HG02798 (cell line): ENCODE measurements at regions not wholly inside any gene's neighbourhood (a gene's known extent, or its start where the extent isn't known, plus 50 kb on each side); places are given as distances from the start of the nearest gene placed in this dataset.

Experiments
- ATAC-seq: cut with Tn5 transposase; IDR thresholded peaks from one replicate; pipeline ENCODE4 v1.9.1; 2021; ENCODE audit warnings: mild to moderate bottlenecking; ENCODE audit not compliant: unreplicated experiment, poor library complexity

DNA sequence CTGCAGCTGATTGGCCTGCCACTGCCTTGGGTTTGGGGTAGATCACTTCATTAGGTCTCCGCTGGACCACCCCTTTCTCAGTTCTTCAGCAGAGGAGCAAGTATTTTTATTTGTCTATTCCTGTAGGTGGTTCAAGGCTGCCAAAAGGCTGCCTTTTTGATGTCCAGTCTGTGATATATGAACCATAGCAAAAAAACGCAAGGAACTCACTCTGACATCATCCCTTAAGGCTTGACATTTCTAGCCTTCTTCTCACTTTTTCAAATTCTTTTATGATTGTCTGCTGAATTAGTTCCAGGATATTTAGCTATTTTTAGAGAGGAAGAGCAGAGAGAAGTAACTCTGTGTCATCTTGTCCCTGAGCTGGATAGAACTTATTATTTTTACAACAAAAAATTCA, 269.2 kb downstream of the BAMBI start:
- ATAC-seq, result no peak

DNA sequence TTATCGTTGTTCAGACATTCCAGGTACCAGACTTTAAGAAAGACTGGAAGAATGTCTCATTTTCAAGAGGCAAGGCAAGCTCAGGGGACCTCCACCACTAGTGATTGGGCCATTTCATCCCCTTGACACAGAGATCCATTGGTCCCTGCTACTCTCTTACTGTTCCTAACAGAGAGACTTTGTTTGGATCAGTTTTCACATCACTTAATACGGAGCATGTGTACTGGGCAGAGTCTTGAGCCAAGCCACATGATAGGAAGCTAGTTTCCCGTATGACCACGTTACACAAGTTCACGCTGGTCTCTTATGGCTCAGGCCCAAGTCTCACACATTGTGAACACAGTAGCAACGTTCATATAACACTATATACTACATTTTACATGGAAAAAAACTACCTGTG, 269.9 kb downstream of the BAMBI start:
- ATAC-seq, result no peak

DNA sequence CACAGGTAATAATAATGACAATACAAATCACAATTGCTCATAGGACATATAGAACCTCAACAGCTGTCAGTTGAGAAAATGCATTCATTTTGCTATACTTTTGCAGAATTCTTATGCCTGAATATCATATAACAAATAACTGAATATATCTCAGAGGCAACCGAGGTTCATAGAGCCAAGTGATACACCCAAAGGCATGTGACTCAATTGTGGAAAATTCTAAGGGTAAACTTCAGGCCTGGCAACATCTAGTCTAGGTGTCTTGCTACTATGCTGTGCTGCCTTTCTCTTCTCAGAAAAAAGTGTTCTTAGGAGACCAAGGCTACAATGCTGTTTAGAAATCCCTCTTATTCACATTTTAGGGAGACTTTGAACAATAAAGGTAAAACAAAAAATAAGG, 270.7 kb downstream of the BAMBI start:
- no peak for ATAC-seq

DNA sequence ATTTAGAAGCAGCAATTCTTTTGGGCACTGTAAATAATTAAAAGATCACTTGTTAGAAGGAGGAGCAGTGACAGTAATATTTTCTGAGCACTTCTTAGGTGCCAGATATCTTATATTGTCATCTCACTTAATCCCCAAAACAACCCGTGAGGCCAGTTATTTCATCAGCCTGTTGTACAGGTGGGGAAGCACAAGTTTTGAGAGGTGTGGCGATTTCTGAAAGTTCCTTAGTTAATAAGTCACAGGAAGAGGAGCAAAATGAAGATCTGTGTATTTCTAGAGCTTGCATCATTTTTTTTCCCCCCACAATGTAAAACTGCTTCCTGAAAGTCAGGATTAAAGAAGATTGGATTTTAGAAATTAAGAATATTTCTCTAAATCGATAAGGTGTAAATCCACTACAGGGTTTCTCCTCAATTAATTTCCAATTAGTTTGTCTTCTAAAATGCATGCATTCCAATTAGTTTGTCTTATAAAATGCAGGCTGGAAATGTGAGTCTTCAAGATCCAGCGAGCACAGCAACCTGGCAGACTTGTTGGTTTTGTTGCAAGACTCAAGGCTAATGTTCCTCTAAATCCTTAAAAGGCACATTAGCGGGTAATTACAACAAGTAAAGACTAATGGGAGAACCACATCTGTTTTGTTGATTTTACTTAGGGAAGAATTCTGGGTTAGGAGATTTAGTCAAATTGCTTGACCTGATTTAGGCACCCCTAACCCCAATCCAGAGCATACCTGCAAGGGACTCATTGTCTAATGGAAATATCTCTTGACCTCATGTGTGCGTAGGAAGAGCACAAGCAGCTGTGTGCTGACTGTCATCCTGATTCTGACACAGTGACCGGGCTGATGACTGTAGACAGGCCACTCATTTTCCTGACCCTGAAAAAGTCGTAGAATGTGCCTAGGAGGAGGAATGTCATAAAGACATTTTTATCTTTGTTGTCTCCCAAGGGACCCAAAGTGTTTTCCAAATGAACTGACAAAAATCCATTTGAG, 272.0 kb downstream of the BAMBI start:
- no peak for ATAC-seq

DNA sequence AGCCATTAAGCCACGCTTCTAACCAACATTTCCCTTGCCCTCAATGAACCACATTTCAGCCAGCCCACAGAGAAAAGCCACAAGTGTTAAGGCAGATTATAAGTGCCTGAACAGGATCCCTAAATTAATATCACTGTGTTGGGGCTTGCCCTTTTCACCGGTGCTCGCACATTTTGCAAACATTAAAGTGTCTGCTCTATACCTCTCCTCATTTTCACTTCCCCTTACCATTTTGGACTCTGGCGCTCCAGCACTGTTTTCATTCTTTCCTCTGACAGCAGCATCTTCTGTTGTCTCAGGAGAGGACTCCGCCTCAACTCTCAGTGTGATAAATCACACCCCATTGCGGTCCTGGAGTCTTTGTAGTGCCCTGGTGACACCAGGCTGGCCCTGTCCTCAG, 274.2 kb downstream of the BAMBI start:
- peak; percentile 67 for ATAC-seq

DNA sequence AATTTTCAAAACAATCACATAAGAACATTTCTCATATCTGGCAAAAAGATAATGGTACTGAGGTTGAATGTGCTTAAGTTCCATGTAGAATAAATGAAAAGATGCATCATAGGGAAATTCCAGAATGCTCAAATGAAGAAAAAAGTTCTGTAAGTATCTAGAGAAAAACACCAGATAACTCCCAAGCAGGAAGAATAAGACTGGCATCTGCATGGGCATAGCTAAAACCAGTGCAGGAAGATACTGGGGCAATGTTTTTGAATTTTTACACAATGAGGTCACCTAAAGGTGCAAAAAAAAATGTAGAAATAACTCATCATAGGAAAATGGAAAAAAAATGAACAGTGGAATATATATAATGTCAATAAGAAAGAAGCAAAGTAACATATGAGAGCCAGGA, 275.2 kb downstream of the BAMBI start:
- no peak for ATAC-seq

DNA sequence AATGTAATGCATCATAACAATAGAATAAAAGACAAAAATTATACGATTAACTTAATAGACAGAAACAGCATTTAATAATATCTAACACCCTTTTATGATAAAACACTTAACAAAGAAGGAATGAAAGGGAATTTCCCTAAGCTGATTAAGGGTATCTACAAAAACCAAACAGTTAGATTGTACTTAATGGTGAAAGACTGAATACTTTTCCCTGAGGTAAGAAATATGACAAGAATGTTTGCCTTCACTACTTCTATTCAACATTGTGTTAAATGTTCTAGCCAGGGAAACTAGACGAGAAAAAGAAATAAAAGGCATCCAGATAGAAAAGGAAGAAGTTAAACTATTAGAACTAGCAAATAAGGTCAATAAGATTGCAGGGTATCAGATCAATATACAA, 276.9 kb downstream of the BAMBI start:
- no peak for ATAC-seq

DNA sequence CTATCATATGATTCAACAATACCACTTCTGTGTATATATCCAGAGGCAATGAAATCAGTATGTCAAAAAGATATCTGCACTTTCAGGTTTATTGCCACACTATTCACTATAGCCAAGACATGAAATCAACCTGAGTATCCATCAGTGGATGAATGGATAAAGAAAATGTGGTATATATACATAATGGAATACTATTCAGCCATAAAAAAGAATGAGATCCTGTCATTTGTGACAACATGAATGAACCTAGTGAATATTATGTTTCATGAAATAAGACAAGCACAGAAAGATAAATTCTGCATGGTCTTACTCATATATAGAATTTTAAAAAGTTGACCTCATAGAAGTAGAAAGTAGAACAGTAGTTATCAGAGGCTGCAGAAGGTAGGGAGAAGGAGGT, 281.1 kb downstream of the BAMBI start:
- no peak for ATAC-seq

DNA sequence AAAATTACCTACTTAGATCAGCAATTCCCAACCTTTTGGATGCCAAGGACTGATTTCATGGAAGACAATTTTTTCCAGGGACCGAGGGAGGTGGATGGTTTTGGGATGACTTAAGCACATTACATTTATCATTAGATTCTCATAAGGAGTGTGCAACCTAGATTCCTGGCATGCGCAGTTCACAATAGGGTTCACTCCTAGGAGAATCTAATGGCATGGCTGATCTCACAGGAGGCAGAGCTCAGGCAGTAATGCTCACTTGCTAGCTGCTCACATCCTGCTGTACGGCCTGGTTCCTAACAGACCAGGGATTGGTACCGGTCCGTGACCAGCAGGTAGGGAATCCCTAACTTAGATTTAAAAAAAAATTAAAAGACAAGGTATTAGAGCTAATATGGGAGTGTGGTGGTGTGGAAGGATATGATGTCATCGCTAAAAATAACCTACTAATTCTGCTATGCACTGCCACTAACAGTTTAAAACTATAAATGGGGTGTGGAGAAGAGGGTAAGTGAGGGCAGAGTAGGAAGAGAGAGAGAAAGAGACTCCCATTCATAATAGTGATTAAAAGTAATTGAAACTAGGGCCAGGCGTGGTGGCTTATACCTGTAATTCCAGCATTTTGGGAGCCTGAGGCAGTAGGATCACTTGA, 282.7 kb downstream of the BAMBI start:
- ATAC-seq, result no peak

DNA sequence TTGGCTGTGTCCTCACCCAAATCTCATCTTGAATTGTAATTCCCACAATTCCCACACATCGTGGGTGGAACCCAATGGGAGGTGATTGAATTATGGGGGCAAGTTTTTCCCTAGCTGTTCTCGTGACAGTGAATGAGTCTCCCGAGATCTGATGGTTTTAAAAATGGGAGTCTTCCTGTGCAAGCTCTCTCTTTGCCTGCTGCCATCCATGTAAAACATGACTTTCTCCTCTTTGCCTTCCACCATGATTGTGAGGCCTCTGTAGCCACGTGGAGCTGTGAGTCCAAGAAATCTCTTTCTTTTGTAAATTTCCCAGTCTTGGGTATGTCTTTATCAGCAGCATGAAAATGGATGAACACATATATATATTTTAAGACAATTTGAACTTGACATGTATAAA, 285.4 kb downstream of the BAMBI start:
- ATAC-seq, result no peak

DNA sequence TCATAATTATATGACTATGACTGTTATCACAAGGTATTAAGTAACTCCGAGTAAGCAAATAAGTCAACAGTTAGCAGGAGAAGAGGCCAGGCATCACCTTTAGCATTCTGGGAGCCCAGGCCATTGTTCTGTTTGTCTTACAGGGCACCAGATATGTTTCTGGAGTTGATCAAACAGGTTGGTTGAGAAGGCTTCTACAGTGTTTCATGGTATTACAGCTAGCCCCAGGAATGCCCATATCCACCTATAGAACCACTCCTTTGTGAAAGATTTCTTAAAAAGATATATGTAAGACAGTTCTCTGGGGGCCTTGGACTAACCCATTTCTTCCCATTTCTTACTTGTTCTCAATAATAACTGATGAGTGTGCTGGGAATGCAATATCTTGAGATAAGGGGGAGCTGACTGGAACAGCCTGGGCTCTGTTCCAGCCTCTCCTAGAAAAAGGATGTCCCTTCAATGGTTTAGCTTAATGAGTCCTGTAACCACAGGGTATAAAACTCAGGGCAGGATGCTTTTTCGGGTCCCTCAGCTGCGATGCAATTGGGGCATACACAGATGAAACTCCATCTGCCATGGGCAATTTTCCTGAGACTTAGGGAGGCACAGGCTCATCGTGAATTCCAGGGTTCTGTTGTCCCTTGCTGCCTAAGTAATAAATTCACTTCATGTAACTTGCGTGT, 286.4 kb downstream of the BAMBI start:
- no peak for ATAC-seq

DNA sequence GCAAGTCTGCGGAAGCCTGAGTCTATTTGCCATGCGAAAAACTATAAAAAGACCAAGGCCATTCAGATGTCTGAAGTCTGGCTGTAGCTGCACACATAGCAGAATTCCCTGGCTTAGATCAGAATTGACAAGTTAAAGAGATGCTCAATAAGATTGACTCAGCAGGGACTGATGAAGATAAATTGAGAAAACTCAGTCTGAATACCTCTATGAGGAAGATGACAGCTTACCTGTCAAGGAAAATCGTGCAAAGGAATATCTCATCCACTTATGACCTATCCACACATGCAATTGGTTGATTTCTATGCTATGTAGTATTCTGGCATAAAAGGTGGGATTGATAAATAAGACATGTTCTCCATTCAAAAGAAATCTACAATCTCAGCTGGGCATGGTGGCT, 288.6 kb downstream of the BAMBI start:
- ATAC-seq, result no peak

DNA sequence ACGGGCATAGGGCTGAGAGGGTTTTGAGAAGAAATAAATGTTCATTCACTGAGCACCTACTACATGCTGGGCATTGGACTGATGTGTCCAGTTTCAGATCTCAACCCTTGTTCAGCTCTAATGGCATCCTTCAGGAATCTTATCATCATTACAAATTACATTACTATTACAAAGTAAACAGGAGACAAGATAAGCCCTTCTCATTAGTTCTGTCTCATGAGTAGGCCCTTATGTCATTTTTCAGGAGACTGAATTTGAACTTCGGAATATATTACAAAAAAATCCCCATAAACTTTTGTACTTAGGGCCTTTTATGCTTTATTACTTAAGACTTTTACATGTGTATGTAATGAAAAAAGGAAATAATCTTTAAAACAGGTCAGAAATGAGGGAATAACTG, 289.7 kb downstream of the BAMBI start:
- no peak for ATAC-seq

DNA sequence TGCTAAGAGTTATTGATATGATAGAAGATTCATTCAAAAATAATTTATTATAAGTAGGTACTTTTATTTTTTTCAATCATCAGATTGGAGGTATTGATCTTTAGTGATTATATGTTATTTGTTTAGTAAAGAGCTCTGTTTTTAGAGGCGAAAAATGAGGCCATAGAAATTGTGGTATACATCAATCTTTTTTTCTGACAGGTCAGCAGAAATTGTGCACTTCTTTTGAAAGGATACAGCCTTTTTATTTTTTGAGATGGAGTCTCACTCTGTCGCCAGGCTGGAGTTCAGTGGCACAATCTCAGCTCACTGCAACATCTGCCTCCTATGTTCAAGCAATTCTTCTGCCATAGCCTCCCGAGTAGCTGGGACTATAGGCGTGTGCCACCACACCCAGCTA, 292.1 kb downstream of the BAMBI start:
- ATAC-seq, result no peak

DNA sequence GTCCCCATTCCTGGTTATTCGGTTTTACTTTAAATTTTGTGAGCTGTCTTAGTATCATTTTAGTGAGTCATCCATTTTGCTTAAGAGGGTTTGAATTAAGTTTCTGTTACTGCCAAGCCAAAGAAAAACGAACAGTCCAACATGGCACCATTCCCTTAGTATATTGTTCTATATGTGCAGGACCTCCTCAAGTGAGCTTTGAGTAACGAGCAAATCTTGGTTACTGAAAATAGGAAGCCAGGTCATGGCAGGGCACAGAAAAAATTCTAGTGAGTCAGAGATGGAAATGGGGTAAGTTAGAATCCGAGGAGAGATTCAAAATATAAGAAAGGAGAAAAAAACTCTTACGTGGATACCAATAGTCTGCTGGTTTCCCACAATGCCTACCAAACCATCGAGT, 292.9 kb downstream of the BAMBI start:
- no peak for ATAC-seq

DNA sequence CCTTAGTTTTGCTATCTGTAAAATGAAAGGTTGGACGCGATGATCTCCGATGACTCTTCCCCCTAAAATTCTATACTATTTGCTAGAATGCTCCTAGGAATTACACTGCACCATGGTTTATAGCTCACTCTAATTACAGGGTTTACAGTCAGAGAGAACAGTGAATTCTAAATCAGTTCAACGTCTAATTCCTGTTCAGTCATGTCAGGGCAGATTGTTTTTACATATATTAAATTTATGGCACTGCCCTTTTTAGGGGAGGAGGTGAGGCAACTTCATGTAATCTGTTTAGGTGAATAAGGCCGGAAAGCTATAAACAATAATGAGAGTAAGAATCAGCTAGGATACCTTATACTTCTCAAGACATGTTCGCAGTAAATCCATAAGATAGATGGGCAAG, 293.9 kb downstream of the BAMBI start:
- no peak for ATAC-seq

DNA sequence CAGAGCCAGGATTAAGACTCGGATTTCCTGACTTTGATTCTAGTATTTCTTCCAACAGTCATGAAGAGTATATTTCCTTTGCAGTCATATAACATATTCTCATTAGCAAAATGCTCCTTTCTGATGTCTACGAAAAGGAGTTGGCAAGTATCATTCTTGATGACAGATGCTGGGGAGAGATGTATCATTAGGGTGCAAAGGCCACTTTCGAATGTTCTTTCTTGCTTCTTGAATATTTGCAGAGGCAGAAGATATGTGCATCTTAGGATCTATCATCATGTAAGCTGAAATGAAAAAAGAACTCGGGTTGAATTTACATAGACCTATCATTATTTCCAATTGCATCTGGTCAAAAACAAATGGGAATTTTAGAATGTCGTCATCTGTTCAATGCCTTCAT, 294.4 kb downstream of the BAMBI start:
- no peak for ATAC-seq

DNA sequence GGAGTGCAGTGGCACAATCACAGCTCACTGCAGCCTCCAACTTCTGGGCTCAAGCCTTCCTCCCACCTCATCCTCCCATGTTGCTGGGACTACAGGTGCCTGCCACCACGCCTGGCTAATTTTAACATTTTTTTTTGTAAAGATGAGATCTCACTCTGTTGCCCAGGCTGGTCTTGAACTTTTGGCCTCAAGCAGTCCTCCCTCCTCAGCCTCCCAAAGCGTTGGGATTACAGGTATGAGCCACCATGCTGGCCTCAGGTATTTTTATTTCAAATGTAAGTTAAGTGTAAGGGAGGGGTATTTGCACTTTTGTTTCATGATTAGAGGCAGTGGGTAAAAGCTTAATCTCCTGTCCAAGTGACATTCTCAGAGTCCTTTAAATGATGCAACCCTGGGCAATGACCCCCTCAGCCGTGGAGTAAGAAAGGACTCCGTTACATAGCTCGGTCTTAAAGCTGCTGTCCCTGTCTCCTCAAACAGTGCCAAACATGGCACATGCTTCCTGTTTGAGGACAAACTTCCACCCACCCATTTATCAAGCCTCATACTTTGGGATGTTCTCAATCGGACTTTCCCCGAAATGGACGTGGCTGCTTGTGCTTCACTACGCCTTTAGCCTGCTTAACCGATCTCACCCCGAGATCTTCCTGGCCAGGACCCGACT, 296.1 kb downstream of the BAMBI start:
- no peak for ATAC-seq

DNA sequence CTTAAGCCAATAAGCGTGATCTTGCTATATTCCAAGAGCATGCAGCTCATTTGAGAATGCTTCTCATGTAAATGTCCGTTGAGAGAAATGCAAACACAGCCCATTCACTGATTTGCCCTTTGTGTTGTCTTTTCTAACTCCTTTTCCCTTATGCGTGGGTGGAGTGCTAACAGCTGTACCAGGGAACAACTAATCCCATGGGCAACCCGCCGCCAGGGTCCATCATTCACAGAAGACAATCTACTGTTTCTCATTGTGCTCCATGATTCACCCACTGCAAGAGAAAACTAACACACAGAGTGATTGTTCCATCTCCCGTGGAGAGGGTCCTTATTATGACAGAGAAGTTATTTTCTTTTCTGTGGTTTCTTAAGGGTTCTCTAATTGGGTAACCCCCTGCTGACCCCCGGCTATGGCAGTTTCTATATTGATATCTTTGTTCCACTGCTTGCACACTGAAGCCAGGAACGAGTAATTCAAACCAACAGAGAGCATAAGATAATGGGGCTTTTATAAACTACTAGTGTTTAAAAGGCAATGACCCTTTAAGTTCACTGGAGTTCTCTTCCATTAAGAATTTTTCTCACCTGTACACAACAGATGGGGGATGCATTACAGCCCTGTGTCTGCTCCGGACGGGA, 298.7 kb downstream of the BAMBI start:
- ATAC-seq, result no peak

DNA sequence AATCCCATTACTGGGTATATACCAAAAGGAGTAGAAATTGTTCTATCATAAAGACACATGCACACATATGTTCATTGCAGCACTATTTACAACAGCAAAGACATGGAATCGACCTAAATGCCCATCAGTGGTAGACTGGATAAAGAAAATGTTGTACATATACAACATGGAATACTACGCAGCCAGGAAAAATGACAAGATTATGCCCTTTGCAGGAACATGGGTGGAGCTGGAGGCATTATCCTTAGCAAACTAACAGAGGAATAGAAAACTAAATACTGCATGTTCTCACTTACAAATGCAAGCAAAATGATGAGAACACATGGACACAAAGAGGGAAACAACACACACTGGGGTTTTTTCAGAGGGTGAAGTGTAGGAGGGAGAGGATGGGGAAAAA, 300.2 kb downstream of the BAMBI start:
- no peak for ATAC-seq
